Cardiac fibroblast (primary cell): ENCODE measurements at regions not wholly inside any gene's neighbourhood (a gene's known extent, or its start where the extent isn't known, plus 50 kb on each side); places are given as distances from the start of the nearest gene placed in this dataset.

Source experiments
- DNase-seq, 2 donors: peaks; one replicate each; pipeline versions ENCODE4 v3.0.0 to v3.0.0-alpha.2; 2010; ENCODE audit warnings: low read depth in 2 of 2
- H3K4me3 ChIP-seq, 2 donors: replicated peaks in 1 of 2; 1 replicate in 1 of 2; 2 replicates in 1 of 2; pipeline ENCODE4 v1.5.1; 2011; ENCODE audit warnings: low read depth in 2 of 2, low read length in 2 of 2, mild to moderate bottlenecking in 2 of 2, moderate library complexity in 1 of 2
- TF ChIP-seq, protein P1 (sequence below): IDR thresholded peaks from one replicate; pipeline ENCODE4 v1.5.1; 2011; ENCODE audit warnings: low read depth, mild to moderate bottlenecking, low read length, inconsistent platforms

- H3K4me3 ChIP-seq, result no peak overlapping the region
- TF ChIP-seq, protein P1, sequence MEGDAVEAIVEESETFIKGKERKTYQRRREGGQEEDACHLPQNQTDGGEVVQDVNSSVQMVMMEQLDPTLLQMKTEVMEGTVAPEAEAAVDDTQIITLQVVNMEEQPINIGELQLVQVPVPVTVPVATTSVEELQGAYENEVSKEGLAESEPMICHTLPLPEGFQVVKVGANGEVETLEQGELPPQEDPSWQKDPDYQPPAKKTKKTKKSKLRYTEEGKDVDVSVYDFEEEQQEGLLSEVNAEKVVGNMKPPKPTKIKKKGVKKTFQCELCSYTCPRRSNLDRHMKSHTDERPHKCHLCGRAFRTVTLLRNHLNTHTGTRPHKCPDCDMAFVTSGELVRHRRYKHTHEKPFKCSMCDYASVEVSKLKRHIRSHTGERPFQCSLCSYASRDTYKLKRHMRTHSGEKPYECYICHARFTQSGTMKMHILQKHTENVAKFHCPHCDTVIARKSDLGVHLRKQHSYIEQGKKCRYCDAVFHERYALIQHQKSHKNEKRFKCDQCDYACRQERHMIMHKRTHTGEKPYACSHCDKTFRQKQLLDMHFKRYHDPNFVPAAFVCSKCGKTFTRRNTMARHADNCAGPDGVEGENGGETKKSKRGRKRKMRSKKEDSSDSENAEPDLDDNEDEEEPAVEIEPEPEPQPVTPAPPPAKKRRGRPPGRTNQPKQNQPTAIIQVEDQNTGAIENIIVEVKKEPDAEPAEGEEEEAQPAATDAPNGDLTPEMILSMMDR, result no peak
- no peak for DNase-seq
These were observed 58.6 kb upstream of the CCDC112 start for GRCh38 chr5:115355095-115355494.

DNA sequence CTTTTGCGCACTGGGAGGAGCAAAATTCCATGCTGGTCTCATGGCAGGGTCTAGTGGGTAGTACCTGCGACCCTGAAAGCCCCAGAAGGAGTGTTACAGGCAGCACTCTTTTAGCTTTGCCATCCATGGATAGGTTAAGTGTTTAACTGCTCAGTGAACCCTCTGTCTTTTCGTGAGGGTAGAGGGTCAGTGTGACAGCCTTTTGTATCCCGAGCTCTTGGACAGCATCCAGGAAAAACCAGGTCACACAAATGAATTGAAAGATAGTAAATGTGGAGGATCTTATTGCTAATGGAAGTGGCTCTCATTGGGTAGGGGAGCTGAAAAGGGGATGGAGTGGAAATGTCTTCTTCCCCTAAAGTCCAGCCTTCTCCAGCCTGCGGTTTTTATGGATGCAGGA lies 57.8 kb upstream of the CCDC112 start:
- TF ChIP-seq, protein P1, result no peak
- H3K4me3 ChIP-seq, result no peak overlapping the region
- no peak for DNase-seq

- H3K4me3 ChIP-seq, result no peak overlapping the region
- TF ChIP-seq, protein P1, result no peak
- no peak for DNase-seq
These were observed 56.1 kb upstream of the CCDC112 start for GRCh38 chr5:115352571-115352970.

DNA sequence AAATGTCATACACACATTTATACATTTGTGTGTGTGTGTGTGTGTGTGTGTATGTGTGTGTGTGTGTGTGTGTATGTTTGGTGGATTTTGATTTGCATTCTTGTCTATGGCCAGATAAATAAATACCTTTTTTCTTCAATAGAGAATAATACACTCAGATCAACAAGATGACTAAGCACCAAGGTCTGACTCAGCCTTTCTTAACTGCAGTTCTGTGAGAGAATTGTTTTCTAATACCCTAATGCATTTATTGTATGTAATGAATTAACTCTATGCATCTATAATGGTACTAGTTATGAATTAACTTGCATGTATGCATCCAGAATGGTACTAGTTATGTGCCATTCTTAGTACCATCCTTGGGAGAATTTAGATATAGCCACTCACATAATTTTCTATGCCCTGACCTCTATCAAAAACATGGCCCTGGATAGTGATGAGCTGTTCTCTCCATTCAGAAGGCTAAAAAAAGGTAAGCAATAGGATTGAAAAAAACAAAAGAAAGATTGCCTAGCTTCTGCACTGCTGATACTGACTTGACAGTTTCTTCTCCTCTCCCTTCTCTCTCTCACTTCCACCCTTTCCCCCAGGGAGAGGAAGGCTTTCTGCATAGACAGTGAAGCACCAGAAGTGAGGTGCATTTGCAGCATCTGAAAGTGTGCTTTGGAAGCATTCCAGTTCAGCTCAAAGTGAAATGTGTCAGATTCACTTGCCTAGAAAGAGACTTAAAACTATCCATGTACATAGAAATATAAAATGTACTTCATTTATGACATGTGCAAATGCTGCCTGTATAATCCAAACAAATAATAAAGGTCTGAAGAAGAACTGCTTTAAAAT lies 55.1 kb upstream of the CCDC112 start:
- TF ChIP-seq, protein P1, result no peak
- no peak overlapping the region for H3K4me3 ChIP-seq
- peak; percentile 53 to 78 for DNase-seq

DNA sequence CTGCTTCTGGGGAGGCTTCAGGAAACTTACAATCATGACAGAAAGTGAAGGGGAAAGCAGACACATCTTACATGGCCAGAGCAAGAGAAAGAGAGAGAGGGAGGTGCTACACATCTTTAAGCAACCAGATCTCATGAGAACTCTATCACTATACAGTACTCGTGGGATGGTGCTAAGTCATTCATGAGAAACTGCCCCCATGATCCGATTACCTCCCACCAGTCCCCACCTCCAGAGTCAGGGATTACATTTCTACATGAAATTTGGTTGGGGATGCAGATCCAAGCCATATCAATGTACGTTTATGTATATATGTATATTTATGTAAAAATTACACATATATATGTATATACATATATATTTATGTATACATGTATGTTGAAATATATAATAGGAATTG lies 54.4 kb upstream of the CCDC112 start:
- TF ChIP-seq, protein P1, result no peak
- no peak for DNase-seq
- no peak overlapping the region for H3K4me3 ChIP-seq

DNA sequence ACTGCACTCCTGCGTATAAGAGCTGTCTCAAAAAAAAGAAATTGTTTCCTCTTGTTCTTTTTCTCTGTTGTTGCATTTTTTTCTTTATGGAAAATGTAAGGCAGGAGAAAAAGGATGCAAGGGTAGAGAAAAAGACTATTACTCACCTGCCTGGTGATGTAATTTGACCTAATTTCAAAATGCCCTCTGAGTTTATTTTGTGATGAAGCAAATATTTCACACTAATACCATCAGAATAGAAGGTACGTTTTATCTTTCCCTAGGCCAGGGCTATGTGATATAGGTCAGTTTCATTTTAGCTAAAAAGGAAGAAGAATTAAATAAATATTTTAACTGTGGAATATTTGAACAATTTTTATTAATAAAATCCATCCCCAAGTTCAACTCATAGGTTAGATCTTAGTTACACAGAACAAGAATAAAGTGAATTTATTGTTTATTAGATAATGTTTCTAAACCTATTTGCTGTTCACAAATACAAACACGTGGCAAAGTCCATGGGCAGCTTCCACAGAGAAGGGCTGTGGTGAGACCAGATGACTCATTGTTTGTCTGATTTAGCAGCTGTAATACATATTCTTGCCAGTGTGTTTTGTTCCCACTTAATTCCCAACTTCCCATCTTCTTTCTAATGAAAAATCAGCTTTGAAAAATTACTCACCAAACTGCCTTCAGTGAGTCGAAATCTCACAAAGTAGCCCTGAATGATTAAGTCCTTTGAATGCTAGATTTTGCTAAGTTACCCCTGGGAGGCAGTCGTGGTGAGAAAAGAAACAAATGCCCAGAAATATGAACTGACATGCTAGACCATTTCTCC lies 52.8 kb upstream of the CCDC112 start:
- no peak overlapping the region for H3K4me3 ChIP-seq
- DNase-seq, result peak; percentile 86 to 93
- TF ChIP-seq, protein P1, result peak; percentile 5
